ENCODE measurements at regions not wholly inside any gene's neighbourhood (a gene's known extent, or its start where the extent isn't known, plus 50 kb on each side); places are given as distances from the start of the nearest gene placed in this dataset.

GRCh38 chr15:23954931-23955330 lies 267.8 kb upstream of the NDN start:
- H3K27me3 ChIP-seq: no peaks in the 10 kb centered on the region
- H3K4me3 ChIP-seq: no peak overlapping the region
- H3K36me3 ChIP-seq: no peaks in the 10 kb centered on the region
- WGBS, 2 donors (ENCODE audit: low coverage in 1 of 2): 86 to 88% methylated on average over 10 to 13 of the region's 14 CpGs
- no peaks in the 10 kb centered on the region for H3K4me1 ChIP-seq
- no peak overlapping the region for H3K27ac ChIP-seq
- TF ChIP-seq, protein P1, sequence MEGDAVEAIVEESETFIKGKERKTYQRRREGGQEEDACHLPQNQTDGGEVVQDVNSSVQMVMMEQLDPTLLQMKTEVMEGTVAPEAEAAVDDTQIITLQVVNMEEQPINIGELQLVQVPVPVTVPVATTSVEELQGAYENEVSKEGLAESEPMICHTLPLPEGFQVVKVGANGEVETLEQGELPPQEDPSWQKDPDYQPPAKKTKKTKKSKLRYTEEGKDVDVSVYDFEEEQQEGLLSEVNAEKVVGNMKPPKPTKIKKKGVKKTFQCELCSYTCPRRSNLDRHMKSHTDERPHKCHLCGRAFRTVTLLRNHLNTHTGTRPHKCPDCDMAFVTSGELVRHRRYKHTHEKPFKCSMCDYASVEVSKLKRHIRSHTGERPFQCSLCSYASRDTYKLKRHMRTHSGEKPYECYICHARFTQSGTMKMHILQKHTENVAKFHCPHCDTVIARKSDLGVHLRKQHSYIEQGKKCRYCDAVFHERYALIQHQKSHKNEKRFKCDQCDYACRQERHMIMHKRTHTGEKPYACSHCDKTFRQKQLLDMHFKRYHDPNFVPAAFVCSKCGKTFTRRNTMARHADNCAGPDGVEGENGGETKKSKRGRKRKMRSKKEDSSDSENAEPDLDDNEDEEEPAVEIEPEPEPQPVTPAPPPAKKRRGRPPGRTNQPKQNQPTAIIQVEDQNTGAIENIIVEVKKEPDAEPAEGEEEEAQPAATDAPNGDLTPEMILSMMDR (IDR thresholded peaks at IDR 0.05): no peak
- no peak for TF ChIP-seq EP300 (IDR thresholded peaks at IDR 0.05)
- TF ChIP-seq POLR2AphosphoS5 (IDR thresholded peaks at IDR 0.05): no peak
- TF ChIP-seq POLR2A (IDR thresholded peaks at IDR 0.05): no peak
- ATAC-seq: no peak
- H3K9me3 ChIP-seq: peaks cover 0 to 5% (median 0%) of the 10 kb centered on the region in 3 donors

- 54 to 68% methylated on average over 4 to 5 of the region's 5 CpGs for WGBS, 2 donors (ENCODE audit: low coverage in 1 of 2)
- Histone ChIP-seq H3K4me3 (no peak overlapping the region), H3K4me1 (no peaks in the 10 kb centered on the region)
These were observed 296.6 kb upstream of the NDN start for GRCh38 chr15:23983500-23984259.

DNA sequence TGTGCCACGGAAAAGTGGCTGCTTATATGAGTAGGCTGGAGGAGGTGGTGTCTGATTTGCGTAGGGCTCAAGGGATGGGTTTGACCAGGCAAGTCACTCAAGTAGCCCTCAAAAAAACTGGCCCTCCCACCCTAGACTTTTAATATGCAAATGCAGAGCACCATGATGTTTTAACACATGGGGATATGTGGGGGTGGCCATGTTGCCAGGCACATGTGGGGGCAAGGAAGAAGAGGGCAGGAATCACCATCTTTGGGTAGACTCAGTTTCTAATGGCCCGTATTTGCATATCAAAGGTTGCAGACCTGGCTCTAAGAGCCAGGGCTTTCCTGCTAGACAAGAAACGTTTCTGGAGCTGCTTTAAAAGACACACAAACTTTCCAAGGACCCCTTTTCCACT lies 307.2 kb upstream of the NDN start:
- no peak for TF ChIP-seq POLR2AphosphoS5 (IDR thresholded peaks at IDR 0.05)
- no peaks in the 10 kb centered on the region for H3K4me1 ChIP-seq
- WGBS, 2 donors (ENCODE audit: low coverage in 1 of 2): 61 to 88% methylated on average over 2 to 4 of the region's 4 CpGs

More at GRCh38 chr15:23983500-23984259, 296.6 kb upstream of the NDN start:
- Histone ChIP-seq H3K27me3 (no peaks in the 10 kb centered on the region), H3K36me3 (no peaks in the 10 kb centered on the region), H3K9me3 (no peaks in the 10 kb centered on the region), H3K27ac (no peak overlapping the region)
- no peak for ATAC-seq
- no peak for TF ChIP-seq POLR2A (IDR thresholded peaks at IDR 0.05)
- no peak for TF ChIP-seq EP300 (IDR thresholded peaks at IDR 0.05)
- TF ChIP-seq POLR2AphosphoS5 (IDR thresholded peaks at IDR 0.05): no peak
- TF ChIP-seq, protein P1 (IDR thresholded peaks at IDR 0.05): no peak

GRCh38 chr15:23998056-23998455 lies 311.0 kb upstream of the NDN start:
- H3K9me3 ChIP-seq: peaks cover 0 to 29% (median 0%) of the 10 kb centered on the region in 3 donors
- no peak for ATAC-seq
- H3K27me3 ChIP-seq: no peaks in the 10 kb centered on the region
- H3K27ac ChIP-seq: no peak overlapping the region
- no peaks in the 10 kb centered on the region for H3K36me3 ChIP-seq
- WGBS, 2 donors (ENCODE audit: low coverage in 1 of 2): 56 to 57% methylated on average over 1 of the region's 1 CpG
- H3K4me1 ChIP-seq: no peaks in the 10 kb centered on the region
- no peak overlapping the region for H3K4me3 ChIP-seq
- no peak for TF ChIP-seq POLR2AphosphoS5 (IDR thresholded peaks at IDR 0.05)
- TF ChIP-seq, protein P1 (IDR thresholded peaks at IDR 0.05): no peak
- TF ChIP-seq EP300 (IDR thresholded peaks at IDR 0.05): no peak

More for the DNA sequence above, 307.2 kb upstream of the NDN start:
- no peak for ATAC-seq
- Histone ChIP-seq H3K36me3 (no peaks in the 10 kb centered on the region), H3K27ac (no peak overlapping the region), H3K9me3 (peaks cover 0 to 29% (median 0%) of the 10 kb centered on the region in 3 donors), H3K4me3 (no peak overlapping the region), H3K27me3 (no peaks in the 10 kb centered on the region)

- Histone ChIP-seq H3K36me3 (no peaks in the 10 kb centered on the region), H3K27me3 (no peaks in the 10 kb centered on the region), H3K27ac (no peak overlapping the region), H3K9me3 (peaks cover 0 to 5% (median 0%) of the 10 kb centered on the region in 3 donors), H3K4me1 (no peaks in the 10 kb centered on the region), H3K4me3 (no peak overlapping the region)
- TF ChIP-seq, protein P1 (IDR thresholded peaks at IDR 0.05): no peak
- TF ChIP-seq EP300 (IDR thresholded peaks at IDR 0.05) (no peak), POLR2A (IDR thresholded peaks at IDR 0.05) (no peak), POLR2AphosphoS5 (IDR thresholded peaks at IDR 0.05) (no peak)
- 35 to 60% methylated on average over 1 of the region's 1 CpG for WGBS, 2 donors (ENCODE audit: low coverage in 1 of 2)
- ATAC-seq: no peak
These were observed 321.4 kb upstream of the NDN start for GRCh38 chr15:24008476-24008875.
